ENCODE measurements at regions not wholly inside any gene's neighbourhood (a gene's known extent, or its start where the extent isn't known, plus 50 kb on each side); places are given as distances from the start of the nearest gene placed in this dataset.

DNA sequence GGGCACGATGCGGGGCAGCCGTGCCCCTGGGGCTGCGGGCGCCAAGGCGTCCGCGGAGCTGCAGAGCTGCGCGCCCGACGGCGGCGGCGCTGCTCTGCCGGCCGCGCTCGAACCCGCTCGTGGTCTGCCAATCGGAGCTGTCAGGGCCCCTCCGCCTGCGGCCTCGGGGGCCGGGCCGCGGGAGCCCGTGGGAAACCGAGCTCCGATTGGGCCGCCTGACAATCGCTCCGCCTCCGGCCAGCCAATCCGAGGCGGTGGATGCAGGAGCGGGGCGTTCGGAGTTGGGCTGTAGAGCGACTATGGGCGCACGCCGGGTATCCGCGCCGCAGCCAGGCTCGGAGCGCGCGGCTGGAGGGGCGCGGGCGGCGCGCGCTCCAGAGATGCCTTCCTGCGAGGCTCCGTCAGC is 100.5 kb upstream of the SOD1 start:
- peaks cover 0 to 6% of the 10 kb centered on the region in 2 donors for H3K4me1 ChIP-seq
- peak; percentile 21 to 40 for DNase-seq
- ATAC-seq = peak; percentile 55 to 77
- H3K27ac ChIP-seq = no peak overlapping the region
- H3K4me3 ChIP-seq = peak overlapping the region; percentile 22 to 55 (median 46)
- no peak for TF ChIP-seq POLR2A (IDR thresholded peaks at IDR 0.05)
- TF ChIP-seq, protein P1, sequence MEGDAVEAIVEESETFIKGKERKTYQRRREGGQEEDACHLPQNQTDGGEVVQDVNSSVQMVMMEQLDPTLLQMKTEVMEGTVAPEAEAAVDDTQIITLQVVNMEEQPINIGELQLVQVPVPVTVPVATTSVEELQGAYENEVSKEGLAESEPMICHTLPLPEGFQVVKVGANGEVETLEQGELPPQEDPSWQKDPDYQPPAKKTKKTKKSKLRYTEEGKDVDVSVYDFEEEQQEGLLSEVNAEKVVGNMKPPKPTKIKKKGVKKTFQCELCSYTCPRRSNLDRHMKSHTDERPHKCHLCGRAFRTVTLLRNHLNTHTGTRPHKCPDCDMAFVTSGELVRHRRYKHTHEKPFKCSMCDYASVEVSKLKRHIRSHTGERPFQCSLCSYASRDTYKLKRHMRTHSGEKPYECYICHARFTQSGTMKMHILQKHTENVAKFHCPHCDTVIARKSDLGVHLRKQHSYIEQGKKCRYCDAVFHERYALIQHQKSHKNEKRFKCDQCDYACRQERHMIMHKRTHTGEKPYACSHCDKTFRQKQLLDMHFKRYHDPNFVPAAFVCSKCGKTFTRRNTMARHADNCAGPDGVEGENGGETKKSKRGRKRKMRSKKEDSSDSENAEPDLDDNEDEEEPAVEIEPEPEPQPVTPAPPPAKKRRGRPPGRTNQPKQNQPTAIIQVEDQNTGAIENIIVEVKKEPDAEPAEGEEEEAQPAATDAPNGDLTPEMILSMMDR (IDR thresholded peaks at IDR 0.05 in 4 of 5, conservative IDR thresholded peaks at IDR 0.05 in 1 of 5) = no peak
- intact Hi-C loops (cut with DNase I; ENCODE audit: low total_unique reads) (no loop called here), in situ Hi-C loops (cut with MboI; ENCODE audit: low sequenced_read_pairs in 4 of 4) (no loop called here)
- no peaks in the 10 kb centered on the region for H3K36me3 ChIP-seq
- peaks cover 43 to 47% (median 43%) of the 10 kb centered on the region in 3 donors for H3K27me3 ChIP-seq
- H3K9me3 ChIP-seq = no peaks in the 10 kb centered on the region

DNA sequence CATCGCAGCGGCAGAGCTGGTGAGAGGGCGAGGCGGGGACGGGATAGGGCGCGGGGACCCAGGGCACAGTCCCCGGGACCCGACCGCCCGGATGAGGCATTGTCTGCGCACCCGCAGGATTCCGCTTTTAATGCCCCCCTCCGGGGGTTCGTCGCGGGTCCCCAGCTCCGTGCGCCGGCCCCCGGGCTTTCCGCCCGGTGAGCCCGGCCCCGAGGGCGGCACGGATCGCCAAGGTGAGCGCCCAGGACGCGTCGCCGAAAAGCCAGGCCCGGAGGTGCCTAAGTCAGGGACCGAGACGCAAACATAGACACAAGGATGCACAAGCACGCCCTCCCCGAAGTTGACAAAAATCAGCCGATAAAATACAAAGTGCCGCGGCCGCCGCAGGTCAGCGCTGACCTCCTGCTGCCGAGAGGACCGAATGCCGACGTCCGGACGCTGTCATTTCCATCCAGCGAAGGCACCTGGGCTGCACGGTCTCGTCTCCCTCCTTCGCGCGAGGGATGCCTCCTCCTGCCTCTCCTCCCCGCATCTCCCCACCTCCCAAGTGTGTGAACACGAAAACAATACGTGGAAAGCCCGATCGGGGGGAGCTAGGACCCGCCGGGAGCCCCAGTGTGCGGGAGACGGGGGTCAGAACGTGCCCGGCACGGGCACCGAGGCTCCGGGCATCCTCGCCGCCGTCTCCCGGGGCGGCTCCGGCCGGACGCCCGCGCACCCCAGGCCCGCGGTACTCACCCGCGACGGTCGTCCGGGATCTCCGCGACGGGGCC is 101.1 kb upstream of the SOD1 start:
- intact Hi-C loops (cut with DNase I; ENCODE audit: low total_unique reads) = no loop called here
- ATAC-seq (peak in 1 of 2 donors; percentile 17), DNase-seq (no peak)
- Histone ChIP-seq H3K27ac (no peak overlapping the region), H3K36me3 (no peaks in the 10 kb centered on the region), H3K4me1 (peaks cover 0 to 6% of the 10 kb centered on the region in 2 donors), H3K27me3 (peaks cover 43 to 44% (median 43%) of the 10 kb centered on the region in 3 donors), H3K4me3 (peak overlapping the region; percentile 27 to 55 (median 43)), H3K9me3 (no peaks in the 10 kb centered on the region)
- TF ChIP-seq, protein P1 (IDR thresholded peaks at IDR 0.05 in 4 of 5, conservative IDR thresholded peaks at IDR 0.05 in 1 of 5) = no peak
- TF ChIP-seq POLR2A (IDR thresholded peaks at IDR 0.05) = no peak
- in situ Hi-C loops (cut with MboI; ENCODE audit: low sequenced_read_pairs in 4 of 4) = no loop called here

DNA sequence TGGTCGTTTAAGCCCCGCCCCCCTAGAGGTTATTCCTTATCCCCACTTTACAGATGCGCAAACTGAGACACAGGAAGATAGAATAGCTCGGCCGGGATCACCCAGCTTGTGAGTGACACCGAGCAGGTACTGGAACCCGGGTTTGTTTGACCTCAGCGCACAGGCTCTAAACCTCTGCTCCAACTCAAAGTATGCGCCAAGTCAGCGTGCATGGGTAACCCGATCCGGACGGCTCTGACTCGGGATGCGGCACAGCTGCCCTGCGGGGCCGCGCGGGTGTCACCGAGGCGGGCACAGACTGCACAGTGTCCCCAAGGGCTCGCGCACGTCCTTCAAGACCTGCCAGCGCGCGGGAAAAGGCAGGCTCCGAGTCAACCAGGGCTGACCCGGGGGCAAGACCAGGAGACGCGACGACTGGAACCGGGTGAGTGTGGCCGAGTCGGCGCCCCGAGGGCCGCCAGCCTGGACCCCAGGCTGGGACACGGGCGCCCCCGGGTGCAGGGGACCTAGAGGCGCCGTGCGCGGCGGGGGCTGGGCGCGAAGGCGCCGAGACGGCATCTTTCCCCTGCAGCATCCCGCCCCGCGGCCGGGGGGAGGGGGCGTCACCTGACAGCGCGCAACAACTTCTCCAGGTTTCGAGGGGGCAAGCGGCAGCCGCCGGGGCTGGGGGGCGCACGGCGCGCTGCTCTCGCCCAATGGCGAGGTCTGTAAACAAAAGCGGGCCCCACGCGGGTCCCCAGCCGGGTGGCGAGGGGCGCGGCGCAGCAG is 101.9 kb upstream of the SOD1 start:
- Histone ChIP-seq H3K4me1 (peaks cover 0 to 6% of the 10 kb centered on the region in 2 donors), H3K9me3 (no peaks in the 10 kb centered on the region), H3K27me3 (peaks cover 43 to 44% (median 43%) of the 10 kb centered on the region in 3 donors), H3K36me3 (no peaks in the 10 kb centered on the region), H3K4me3 (peak overlapping the region; percentile 27 to 55 (median 43)), H3K27ac (no peak overlapping the region)
- TF ChIP-seq, protein P1 (IDR thresholded peaks at IDR 0.05 in 4 of 5, conservative IDR thresholded peaks at IDR 0.05 in 1 of 5) = no peak
- TF ChIP-seq POLR2A (IDR thresholded peaks at IDR 0.05) = no peak
- intact Hi-C loops (cut with DNase I; ENCODE audit: low total_unique reads) = no loop called here
- ATAC-seq = no peak
- in situ Hi-C loops (cut with MboI; ENCODE audit: low sequenced_read_pairs in 4 of 4) = no loop called here
- no peak for DNase-seq

DNA sequence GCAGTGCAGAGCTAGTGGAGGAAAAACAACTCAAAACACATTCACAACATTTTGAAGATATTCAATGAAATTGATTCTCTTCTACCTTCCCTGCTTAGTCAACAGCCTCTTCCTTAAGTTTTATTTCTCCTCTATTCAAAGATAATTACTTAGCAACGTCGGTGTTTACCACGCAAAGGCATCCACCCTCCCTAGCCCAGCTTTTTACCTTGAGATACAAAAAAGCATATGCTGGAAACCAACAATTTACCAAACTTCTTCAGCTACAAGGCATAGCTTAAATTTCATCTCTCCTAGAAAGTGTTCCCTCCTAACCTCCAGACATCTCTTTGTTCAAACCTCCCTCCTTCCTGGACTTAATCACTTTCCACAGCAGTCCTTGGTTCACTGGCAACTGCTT is 102.8 kb upstream of the SOD1 start:
- Histone ChIP-seq H3K36me3 (no peaks in the 10 kb centered on the region), H3K9me3 (no peaks in the 10 kb centered on the region), H3K27me3 (peaks cover 43 to 44% (median 43%) of the 10 kb centered on the region in 3 donors), H3K4me1 (peaks cover 0 to 6% of the 10 kb centered on the region in 2 donors), H3K4me3 (no peak overlapping the region), H3K27ac (no peak overlapping the region)
- intact Hi-C loops (cut with DNase I; ENCODE audit: low total_unique reads) = no loop called here
- in situ Hi-C loops (cut with MboI; ENCODE audit: low sequenced_read_pairs in 4 of 4) = no loop called here
- DNase-seq (no peak), ATAC-seq (no peak)
- TF ChIP-seq POLR2A (IDR thresholded peaks at IDR 0.05) = no peak
- TF ChIP-seq, protein P1 (IDR thresholded peaks at IDR 0.05 in 4 of 5, conservative IDR thresholded peaks at IDR 0.05 in 1 of 5) = no peak
